ENCODE measurements at regions not wholly inside any gene's neighbourhood (a gene's known extent, or its start where the extent isn't known, plus 50 kb on each side); places are given as distances from the start of the nearest gene placed in this dataset.

- no peak for DNase-seq (ENCODE audit: low spot score)
These were observed 103.1 kb downstream of the UCHL1 start for GRCh38 chr4:41359836-41360213.

- peak; percentile 18 for DNase-seq (ENCODE audit: low spot score)
These were observed 103.6 kb downstream of the UCHL1 start for GRCh38 chr4:41360214-41360920.

GRCh38 chr4:41360921-41361793 lies 104.4 kb downstream of the UCHL1 start:
- no peak for DNase-seq (ENCODE audit: low spot score)

GRCh38 chr4:41361794-41362526 lies 105.2 kb downstream of the UCHL1 start:
- DNase-seq (ENCODE audit: low spot score): no peak

- DNase-seq (ENCODE audit: low spot score): no peak
These were observed 106.1 kb downstream of the UCHL1 start for GRCh38 chr4:41362621-41363383.

GRCh38 chr4:41363384-41363981 lies 106.8 kb downstream of the UCHL1 start:
- DNase-seq (ENCODE audit: low spot score): no peak

GRCh38 chr4:41364876-41365275 lies 108.1 kb downstream of the UCHL1 start:
- DNase-seq (ENCODE audit: low spot score): no peak

- DNase-seq (ENCODE audit: low spot score): no peak
These were observed 109.0 kb downstream of the UCHL1 start for GRCh38 chr4:41365681-41366080.

GRCh38 chr4:41366911-41367517 lies 110.3 kb downstream of the UCHL1 start:
- no peak for DNase-seq (ENCODE audit: low spot score)

GRCh38 chr4:41369680-41370079 lies 113.0 kb downstream of the UCHL1 start:
- no peak for DNase-seq (ENCODE audit: low spot score)

GRCh38 chr4:41373221-41373620 lies 116.5 kb downstream of the UCHL1 start:
- DNase-seq (ENCODE audit: low spot score): no peak

- no peak for DNase-seq (ENCODE audit: low spot score)
These were observed 117.8 kb downstream of the UCHL1 start for GRCh38 chr4:41374490-41374889.

GRCh38 chr4:41375561-41375960 lies 118.8 kb downstream of the UCHL1 start:
- DNase-seq (ENCODE audit: low spot score): no peak

- no peak for DNase-seq (ENCODE audit: low spot score)
These were observed 120.5 kb downstream of the UCHL1 start for GRCh38 chr4:41377196-41377595.

- DNase-seq (ENCODE audit: low spot score): no peak
These were observed 122.5 kb downstream of the UCHL1 start for GRCh38 chr4:41379230-41379629.

- no peak for DNase-seq (ENCODE audit: low spot score)
These were observed 123.9 kb downstream of the UCHL1 start for GRCh38 chr4:41380511-41381157.

- no peak for DNase-seq (ENCODE audit: low spot score)
These were observed 124.7 kb downstream of the UCHL1 start for GRCh38 chr4:41381384-41381783.

GRCh38 chr4:41384992-41385391 lies 128.3 kb downstream of the UCHL1 start:
- peak; percentile 22 for DNase-seq (ENCODE audit: low spot score)

GRCh38 chr4:41385481-41385880 lies 128.8 kb downstream of the UCHL1 start:
- no peak for DNase-seq (ENCODE audit: low spot score)

- no peak for DNase-seq (ENCODE audit: low spot score)
These were observed 131.4 kb downstream of the UCHL1 start for GRCh38 chr4:41388080-41388479.

GRCh38 chr4:41389356-41389755 lies 132.6 kb downstream of the UCHL1 start:
- DNase-seq (ENCODE audit: low spot score): no peak
